SK-N-SH (cell line): ENCODE measurements at regions not wholly inside any gene's neighbourhood (a gene's known extent, or its start where the extent isn't known, plus 50 kb on each side); places are given as distances from the start of the nearest gene placed in this dataset.

Experiments
- CTCF ChIA-PET: fragments of 300-600, 350-600 bp; formaldehyde crosslinking; extraction: SDS; loops from one replicate; lab custom pipeline; 2021; lab: Yijun Ruan, JAX
- POLR2A ChIA-PET: fragments of 350-600 bp; sonication (Branson Sonifier 250); formaldehyde crosslinking; extraction: SDS; loops from one replicate; lab custom pipeline; 2020; ENCODE audit warnings: antibody characterized with exemption, inconsistent platforms; lab: Yijun Ruan, JAX
- DNase-seq: peaks from one replicate; pipeline ENCODE4 v3.0.0; 2012
- H2AFZ ChIP-seq: fragments of 200-600 bp; sonication (generic); 2 replicates; pipeline ENCODE4 v1.8.1; 2016; ENCODE audit warnings: antibody characterized with exemption, mild to moderate bottlenecking, low read depth
- H3F3A ChIP-seq: fragments of 200-600 bp; sonication (generic); replicated peaks from 2 replicates; pipeline ENCODE3; 2016; ENCODE audit warnings: antibody characterized with exemption, mild to moderate bottlenecking; ENCODE audit not compliant: insufficient read depth
- H3K27ac ChIP-seq, 2 experiments: fragments of 200-500 bp in 1 of 2; fragments of 200-600 bp in 1 of 2; sonication (Bioruptor generic) in 1 of 2; sonication (generic), shearing (Covaris generic) in 1 of 2; 2 replicates each; pipeline versions ENCODE4 v1.5.1 to v1.6.1; 2014 to 2016; ENCODE audit warnings: low read depth in 2 of 2, inconsistent platforms in 1 of 2, low read length in 1 of 2, mild to moderate bottlenecking in 1 of 2, mixed read lengths in 1 of 2
- H3K27me3 ChIP-seq: fragments of 200-600 bp; sonication (generic), shearing (Covaris generic); 2 replicates; pipeline ENCODE4 v1.6.1; 2016; ENCODE audit warnings: mixed run types; ENCODE audit not compliant: insufficient read depth
- H3K36me3 ChIP-seq, 2 experiments: fragments of 200-500 bp in 1 of 2; fragments of 200-600 bp in 1 of 2; sonication (Bioruptor generic) in 1 of 2; sonication (generic) in 1 of 2; replicated peaks in 1 of 2; 2 replicates each; pipeline versions ENCODE3 to v1.5.1; 2014 to 2016; ENCODE audit warnings: low read length in 1 of 2, mild to moderate bottlenecking in 1 of 2; ENCODE audit not compliant: insufficient read depth in 2 of 2, control insufficient read depth in 1 of 2
- H3K4me1 ChIP-seq, 2 experiments: fragments of 200-500 bp in 1 of 2; fragments of 200-600 bp in 1 of 2; sonication (Bioruptor generic) in 1 of 2; sonication (generic), shearing (Covaris generic) in 1 of 2; 2 replicates each; pipeline versions ENCODE4 v1.5.1 to v1.6.1; 2014 to 2016; ENCODE audit warnings: low read depth in 1 of 2, low read length in 1 of 2, mixed run types in 1 of 2; ENCODE audit not compliant: insufficient read depth in 2 of 2, control insufficient read depth in 1 of 2
- H3K4me2 ChIP-seq: fragments of 200-600 bp; sonication (generic), shearing (Covaris generic); 2 replicates; pipeline ENCODE4 v1.6.1; 2017; ENCODE audit warnings: mixed run types
- H3K4me3 ChIP-seq, 2 experiments: fragments of 200-500 bp in 1 of 2; fragments of 200-600 bp in 1 of 2; sonication (Bioruptor generic) in 1 of 2; sonication (generic), shearing (Covaris generic) in 1 of 2; 2 replicates each; pipeline versions ENCODE4 v1.5.1 to v1.8.1; 2014 to 2016; ENCODE audit warnings: low read depth in 2 of 2, inconsistent platforms in 1 of 2, low read length in 1 of 2, mild to moderate bottlenecking in 1 of 2, mixed read lengths in 1 of 2, moderate library complexity in 1 of 2
- H3K79me2 ChIP-seq: fragments of 200-600 bp; sonication (generic); 2 replicates; pipeline ENCODE4 v1.8.1; 2017; ENCODE audit warnings: mild to moderate bottlenecking; ENCODE audit not compliant: insufficient read depth
- H3K9ac ChIP-seq: fragments of 200-600 bp; sonication (generic); 2 replicates; pipeline ENCODE4 v1.6.1; 2017; ENCODE audit warnings: mixed run types
- H3K9me2 ChIP-seq: fragments of 200-600 bp; sonication (generic); 2 replicates; pipeline ENCODE4 v1.6.1; 2017; ENCODE audit warnings: mixed run types
- H3K9me3 ChIP-seq: fragments of 200-600 bp; sonication (generic); 2 replicates; pipeline ENCODE4 v1.6.1; 2017; ENCODE audit warnings: mixed run types, mild to moderate bottlenecking, moderate library complexity
- H4K20me1 ChIP-seq: fragments of 200-600 bp; sonication (generic); 2 replicates; pipeline ENCODE4 v1.6.1; 2017; ENCODE audit warnings: mild to moderate bottlenecking, mixed run types; ENCODE audit not compliant: insufficient read depth
- CHD2 ChIP-seq: fragments of 150-350 bp; IDR thresholded peaks from 2 replicates; pipeline ENCODE4 v1.6.1; 2018; ENCODE audit warnings: low read length; ENCODE audit not compliant: partially characterized antibody
- ELF1 ChIP-seq: IDR thresholded peaks from 2 replicates; pipeline ENCODE4 v1.4.0; 2012
- EP300 ChIP-seq, 2 experiments: IDR thresholded peaks; 2 replicates each; pipeline versions ENCODE4 v1.4.0 to v1.6.1; 2012; ENCODE audit warnings: borderline replicate concordance in 1 of 2, low read depth in 1 of 2, low read length in 1 of 2
- FOSL2 ChIP-seq: IDR thresholded peaks from 2 replicates; pipeline ENCODE4 v1.4.0; 2012; ENCODE audit warnings: low read depth, mild to moderate bottlenecking, moderate library complexity, borderline replicate concordance
- FOXJ3 ChIP-seq: sonication (generic); formaldehyde crosslinking; IDR thresholded peaks from 2 replicates; pipeline ENCODE4 v1.5.1; 2020; ENCODE audit warnings: mild to moderate bottlenecking, missing genetic modification reagents
- FOXM1 ChIP-seq: IDR thresholded peaks from 2 replicates; pipeline ENCODE4 v1.4.0; 2012; ENCODE audit warnings: low read depth, mild to moderate bottlenecking
- GABPA ChIP-seq: IDR thresholded peaks from 2 replicates; pipeline ENCODE4 v1.4.0; 2012; ENCODE audit warnings: low read depth, mild to moderate bottlenecking
- GATA2 ChIP-seq: sonication (generic); formaldehyde crosslinking; IDR thresholded peaks from 2 replicates; pipeline ENCODE4 v1.5.0; 2020; ENCODE audit warnings: mild to moderate bottlenecking, missing genetic modification reagents
- MXI1 ChIP-seq: IDR thresholded peaks from 2 replicates; pipeline ENCODE4 v1.6.1; 2012; ENCODE audit warnings: mild to moderate bottlenecking, low read depth, low read length, improper control_type of control experiment
- NFIC ChIP-seq: IDR thresholded peaks from 2 replicates; pipeline ENCODE4 v1.4.0; 2012; ENCODE audit warnings: borderline replicate concordance
- POLR2AphosphoS5 ChIP-seq: IDR thresholded peaks from 2 replicates; pipeline ENCODE4 v1.6.1; 2012; ENCODE audit warnings: low read depth, low read length
- RCOR1 ChIP-seq: fragments of 150-350 bp; IDR thresholded peaks from 2 replicates; pipeline ENCODE4 v1.6.1; 2017; ENCODE audit warnings: antibody characterized with exemption, low read length
- SIN3A ChIP-seq: IDR thresholded peaks from 2 replicates; pipeline ENCODE4 v1.6.1; 2012; ENCODE audit warnings: low read depth, mild to moderate bottlenecking, low read length, moderate library complexity, borderline replicate concordance
- SMC3 ChIP-seq: IDR thresholded peaks from 2 replicates; pipeline ENCODE4 v1.6.1; 2012; ENCODE audit warnings: low read depth, low read length, improper control_type of control experiment
- TAF1 ChIP-seq: IDR thresholded peaks from 2 replicates; pipeline ENCODE4 v1.6.1; 2012; ENCODE audit warnings: low read depth, mild to moderate bottlenecking, low read length, moderate library complexity, borderline replicate concordance
- TEAD4 ChIP-seq: IDR thresholded peaks from 2 replicates; pipeline ENCODE4 v1.4.0; 2012; ENCODE audit warnings: mild to moderate bottlenecking, borderline replicate concordance; ENCODE audit not compliant: insufficient read depth
- YY1 ChIP-seq: IDR thresholded peaks from 2 replicates; pipeline ENCODE4 v1.4.0; 2012; ENCODE audit warnings: low read depth, mild to moderate bottlenecking
- ZBTB33 ChIP-seq: IDR thresholded peaks from 2 replicates; pipeline ENCODE4 v1.4.0; 2012; ENCODE audit warnings: low read depth, borderline replicate concordance
- WGBS: methylation state at CpG from one replicate; pipeline ENCODE4 v1.1.6; 2017; ENCODE audit warnings: low lambda C conversion rate; 5-methylcytosine and 5-hydroxymethylcytosine counted together
- TF ChIP-seq, protein P1 (sequence below): IDR thresholded peaks from 2 replicates; pipeline ENCODE4 v1.4.0; 2012; ENCODE audit warnings: low read depth, borderline replicate concordance
- TF ChIP-seq, protein P2 (sequence below): fragments of 150-350 bp; IDR thresholded peaks from 2 replicates; pipeline ENCODE4 v1.6.1; 2017; ENCODE audit warnings: antibody characterized with exemption, low read length, low read depth, borderline replicate concordance
- TF ChIP-seq, protein P3 (sequence below): IDR thresholded peaks from 2 replicates; pipeline ENCODE4 v1.4.0; 2012; ENCODE audit warnings: low read depth

- Histone ChIP-seq H3K4me1 (peaks cover 0 to 7% of the 10 kb centered on the region in 2 experiments; a peak in 1 of 4 replicates), H3K27ac (no peak overlapping the region), H4K20me1 (no peaks in the 10 kb centered on the region), H3K27me3 (no peaks in the 10 kb centered on the region), H3K4me2 (no peak overlapping the region)
- CTCF ChIA-PET: interaction anchor here (1.2 kb wide), 1 partner anchor 76 kb away, joined by 3 read pairs; no protein-coding TSS in a partner anchor
- TF ChIP-seq MXI1 (no peak), RCOR1 (no peak), TEAD4 (no peak), POLR2AphosphoS5 (no peak), TAF1 (no peak), GABPA (no peak), SIN3A (no peak), FOXJ3 (CRISPR knock-in tag) (no peak)
- TF ChIP-seq, protein P1, sequence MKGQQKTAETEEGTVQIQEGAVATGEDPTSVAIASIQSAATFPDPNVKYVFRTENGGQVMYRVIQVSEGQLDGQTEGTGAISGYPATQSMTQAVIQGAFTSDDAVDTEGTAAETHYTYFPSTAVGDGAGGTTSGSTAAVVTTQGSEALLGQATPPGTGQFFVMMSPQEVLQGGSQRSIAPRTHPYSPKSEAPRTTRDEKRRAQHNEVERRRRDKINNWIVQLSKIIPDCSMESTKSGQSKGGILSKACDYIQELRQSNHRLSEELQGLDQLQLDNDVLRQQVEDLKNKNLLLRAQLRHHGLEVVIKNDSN: no peak
- TF ChIP-seq, all 33 proteins: peak for 0
- DNase-seq: no peak
- Histone ChIP-seq H3F3A (no peaks in the 10 kb centered on the region), H3K9me2 (no peaks in the 10 kb centered on the region), H3K9me3 (no peaks in the 10 kb centered on the region), H3K79me2 (no peaks in the 10 kb centered on the region), H2AFZ (no peak overlapping the region), H3K4me3 (no peak overlapping the region), H3K9ac (no peak overlapping the region), H3K36me3 (no peaks in the 10 kb centered on the region)
- 52% methylated on average over 3 of the region's 3 CpGs for whole genome bisulfite sequencing
- POLR2A ChIA-PET: no interaction called here
Observed at GRCh38 chr5:74116984-74117383, 491.0 kb downstream of the ARHGEF28 start.

DNA sequence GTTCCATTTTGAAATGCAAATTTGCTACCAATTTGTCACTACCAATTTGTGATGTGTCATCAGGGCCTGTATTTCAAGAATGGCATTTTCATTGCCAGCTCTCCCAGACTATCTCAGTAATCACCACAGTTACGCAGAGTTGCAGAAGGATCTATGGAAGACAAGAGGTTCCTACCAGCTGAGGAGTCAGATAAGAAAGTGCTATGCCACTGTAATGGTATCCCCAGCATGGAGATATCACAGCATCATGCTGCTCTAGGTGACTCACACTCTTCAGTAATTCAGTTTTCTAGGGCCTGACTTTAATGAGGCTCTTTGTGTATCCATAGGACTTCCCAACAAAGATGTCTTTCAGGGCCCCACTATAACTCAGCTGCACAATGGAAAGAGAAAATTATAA, 490.3 kb downstream of the ARHGEF28 start:
- Histone ChIP-seq H4K20me1 (no peaks in the 10 kb centered on the region), H3K9me2 (no peaks in the 10 kb centered on the region), H3K36me3 (no peaks in the 10 kb centered on the region), H3K4me2 (no peak overlapping the region), H3F3A (no peaks in the 10 kb centered on the region), H3K9me3 (no peaks in the 10 kb centered on the region), H3K79me2 (no peaks in the 10 kb centered on the region), H3K4me3 (no peak overlapping the region), H3K4me1 (peaks cover 0 to 7% of the 10 kb centered on the region in 2 experiments; a peak in 1 of 4 replicates), H2AFZ (no peak overlapping the region), H3K27ac (no peak overlapping the region), H3K27me3 (no peaks in the 10 kb centered on the region), H3K9ac (no peak overlapping the region)
- CTCF ChIA-PET: interaction anchor here (1.2 kb wide), 1 partner anchor 77 kb away, joined by 3 read pairs; no protein-coding TSS in a partner anchor
- POLR2A ChIA-PET: no interaction called here
- WGBS: 92% methylated on average over 1 of the region's 1 CpG
- no peak for DNase-seq
- TF ChIP-seq FOSL2 (no peak), NFIC (no peak), ZBTB33 (no peak), FOXM1 (no peak), ELF1 (no peak), FOXJ3 (CRISPR knock-in tag) (no peak), RCOR1 (no peak), GATA2 (CRISPR knock-in tag) (no peak), SMC3 (no peak), YY1 (no peak), SIN3A (no peak), EP300 (IDR thresholded peaks at IDR 0.05; ENCODE audit: borderline replicate concordance in 1 of 2, low read depth in 1 of 2, low read length in 1 of 2) (no peak), MXI1 (no peak), CHD2 (no peak)
- TF ChIP-seq, protein P2, sequence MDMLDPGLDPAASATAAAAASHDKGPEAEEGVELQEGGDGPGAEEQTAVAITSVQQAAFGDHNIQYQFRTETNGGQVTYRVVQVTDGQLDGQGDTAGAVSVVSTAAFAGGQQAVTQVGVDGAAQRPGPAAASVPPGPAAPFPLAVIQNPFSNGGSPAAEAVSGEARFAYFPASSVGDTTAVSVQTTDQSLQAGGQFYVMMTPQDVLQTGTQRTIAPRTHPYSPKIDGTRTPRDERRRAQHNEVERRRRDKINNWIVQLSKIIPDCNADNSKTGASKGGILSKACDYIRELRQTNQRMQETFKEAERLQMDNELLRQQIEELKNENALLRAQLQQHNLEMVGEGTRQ: no peak
- TF ChIP-seq, protein P3, sequence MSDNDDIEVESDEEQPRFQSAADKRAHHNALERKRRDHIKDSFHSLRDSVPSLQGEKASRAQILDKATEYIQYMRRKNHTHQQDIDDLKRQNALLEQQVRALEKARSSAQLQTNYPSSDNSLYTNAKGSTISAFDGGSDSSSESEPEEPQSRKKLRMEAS: no peak
